GM12891 (cell line): ENCODE measurements at regions not wholly inside any gene's neighbourhood (a gene's known extent, or its start where the extent isn't known, plus 50 kb on each side); places are given as distances from the start of the nearest gene placed in this dataset.

Experiments
- PAX5 ChIP-seq: IDR thresholded peaks from 2 replicates; pipeline ENCODE4 v1.6.1; 2011; ENCODE audit warnings: low read length, moderate library complexity, mild to moderate bottlenecking; ENCODE audit not compliant: insufficient read depth, severe bottlenecking
- POLR2A ChIP-seq: IDR thresholded peaks from 2 replicates; pipeline ENCODE4 v1.6.1; 2011; ENCODE audit warnings: low read depth, low read length, control low read depth
- POU2F2 ChIP-seq: IDR thresholded peaks from 2 replicates; pipeline ENCODE4 v1.6.1; 2011; ENCODE audit warnings: low read depth, mild to moderate bottlenecking, control low read depth, low read length, moderate library complexity
- SPI1 ChIP-seq: IDR thresholded peaks from 2 replicates; pipeline ENCODE4 v1.6.1; 2011; ENCODE audit warnings: low read depth, low read length, control low read depth
- TAF1 ChIP-seq: IDR thresholded peaks from 2 replicates; pipeline ENCODE4 v1.6.1; 2011; ENCODE audit warnings: low read depth, low read length, control low read depth

DNA sequence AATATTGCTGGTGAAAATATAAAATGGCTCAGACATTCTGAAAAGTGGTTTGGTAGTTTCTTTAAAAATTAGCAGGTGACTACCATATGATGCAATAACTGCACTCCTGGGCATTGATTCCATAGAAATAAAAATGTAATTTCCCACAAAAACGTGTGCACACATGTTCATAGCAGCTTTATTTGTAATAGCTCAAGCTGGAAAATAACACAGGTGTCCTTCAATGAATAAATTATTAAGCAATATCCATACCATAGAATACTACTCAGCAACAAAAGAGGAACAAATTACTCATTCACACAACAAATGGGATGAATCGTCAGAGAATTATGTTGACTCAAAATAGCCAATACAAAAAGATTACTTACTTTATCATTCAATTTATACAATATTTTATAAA, 893.7 kb upstream of the SLIT2 start:
- TF ChIP-seq POU2F2 = no peak
- no peak for TF ChIP-seq PAX5
- TF ChIP-seq TAF1 = no peak
- TF ChIP-seq POLR2A = no peak
- no peak for TF ChIP-seq SPI1
